Testis (tissue), 2 donors: ENCODE measurements at regions not wholly inside any gene's neighbourhood (a gene's known extent, or its start where the extent isn't known, plus 50 kb on each side); places are given as distances from the start of the nearest gene placed in this dataset.

Experiments used
- DNase-seq: peaks from one replicate; pipeline ENCODE4 v3.0.0-alpha.2; 2019
- H3K27ac ChIP-seq, 2 donors: fragments of 200-600 bp; sonication (generic); one replicate each; pipeline ENCODE4 v1.5.1; 2019
- H3K27me3 ChIP-seq: fragments of 200-600 bp; sonication (generic); one replicate; pipeline ENCODE4 v1.5.1; 2019
- H3K36me3 ChIP-seq: fragments of 200-600 bp; sonication (generic); one replicate; pipeline ENCODE4 v1.5.1; 2017; ENCODE audit warnings: low read depth; ENCODE audit errors: missing control alignments
- H3K4me1 ChIP-seq: fragments of 200-600 bp; sonication (generic); one replicate; pipeline ENCODE4 v1.5.1; 2019
- H3K4me3 ChIP-seq, 2 donors: fragments of 200-600 bp; sonication (generic); one replicate each; pipeline ENCODE4 v1.5.1; 2017 to 2019
- H3K9me3 ChIP-seq: fragments of 200-600 bp; sonication (generic); one replicate; pipeline ENCODE4 v1.5.1; 2017
- POLR2A ChIP-seq: fragments of 450-650 bp; IDR thresholded peaks from one replicate; pipeline ENCODE4 v1.6.1; 2017; ENCODE audit warnings: antibody characterized with exemption, mild to moderate bottlenecking, moderate library complexity
- WGBS, 2 donors: methylation state at CpG; one replicate each; pipeline ENCODE4 v1.1.5; 2018; 5-methylcytosine and 5-hydroxymethylcytosine counted together
- intact Hi-C: fragments of 100-400 bp; cut with DNase I; formaldehyde crosslinking; loops from one replicate; pipeline ENCODE4 v1.15.1; 2023; ENCODE audit warnings: low total_unique reads
- TF ChIP-seq, protein P1 (sequence below), 3 experiments: fragments of 450-650 bp in 2 of 3; fragments of 200-600 bp in 1 of 3; sonication (generic) in 1 of 3; IDR thresholded peaks; one replicate each; pipeline ENCODE4 v1.5.1; 2016 to 2019; ENCODE audit warnings: antibody characterized with exemption in 3 of 3, mild to moderate bottlenecking in 2 of 3, moderate library complexity in 1 of 3

DNA sequence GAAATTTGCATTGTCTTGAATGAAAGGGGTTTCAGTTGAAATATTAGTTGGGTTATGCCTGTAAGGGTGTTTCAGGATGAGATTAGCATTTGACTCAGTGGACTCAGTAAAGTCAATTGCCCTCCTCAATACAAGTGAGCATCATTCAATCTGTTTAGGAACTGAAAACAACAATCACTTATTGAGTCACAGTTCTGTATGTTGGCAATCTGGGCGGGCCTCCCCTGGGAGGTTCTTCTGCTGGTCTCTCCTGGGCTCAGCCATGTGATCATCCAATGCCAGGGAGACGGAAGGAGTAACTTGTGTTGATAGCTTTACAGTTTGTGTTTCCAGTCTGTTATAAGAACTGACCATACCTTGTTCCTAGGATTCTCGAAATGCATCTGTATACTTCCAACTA lies 262.9 kb upstream of the RUNX1 start:
- H3K36me3 ChIP-seq: no peaks in the 10 kb centered on the region
- H3K4me3 ChIP-seq: no peak overlapping the region
- intact Hi-C loops: no loop called here
- no peak for DNase-seq
- peaks cover 4% of the 10 kb centered on the region for H3K4me1 ChIP-seq
- H3K9me3 ChIP-seq: no peaks in the 10 kb centered on the region
- H3K27ac ChIP-seq: no peak overlapping the region
- WGBS, 2 donors: 91 to 93% methylated on average over 3 of the region's 3 CpGs
- TF ChIP-seq, protein P1, sequence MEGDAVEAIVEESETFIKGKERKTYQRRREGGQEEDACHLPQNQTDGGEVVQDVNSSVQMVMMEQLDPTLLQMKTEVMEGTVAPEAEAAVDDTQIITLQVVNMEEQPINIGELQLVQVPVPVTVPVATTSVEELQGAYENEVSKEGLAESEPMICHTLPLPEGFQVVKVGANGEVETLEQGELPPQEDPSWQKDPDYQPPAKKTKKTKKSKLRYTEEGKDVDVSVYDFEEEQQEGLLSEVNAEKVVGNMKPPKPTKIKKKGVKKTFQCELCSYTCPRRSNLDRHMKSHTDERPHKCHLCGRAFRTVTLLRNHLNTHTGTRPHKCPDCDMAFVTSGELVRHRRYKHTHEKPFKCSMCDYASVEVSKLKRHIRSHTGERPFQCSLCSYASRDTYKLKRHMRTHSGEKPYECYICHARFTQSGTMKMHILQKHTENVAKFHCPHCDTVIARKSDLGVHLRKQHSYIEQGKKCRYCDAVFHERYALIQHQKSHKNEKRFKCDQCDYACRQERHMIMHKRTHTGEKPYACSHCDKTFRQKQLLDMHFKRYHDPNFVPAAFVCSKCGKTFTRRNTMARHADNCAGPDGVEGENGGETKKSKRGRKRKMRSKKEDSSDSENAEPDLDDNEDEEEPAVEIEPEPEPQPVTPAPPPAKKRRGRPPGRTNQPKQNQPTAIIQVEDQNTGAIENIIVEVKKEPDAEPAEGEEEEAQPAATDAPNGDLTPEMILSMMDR (IDR thresholded peaks at IDR 0.05): no peak
- TF ChIP-seq POLR2A: no peak
- H3K27me3 ChIP-seq: no peaks in the 10 kb centered on the region

DNA sequence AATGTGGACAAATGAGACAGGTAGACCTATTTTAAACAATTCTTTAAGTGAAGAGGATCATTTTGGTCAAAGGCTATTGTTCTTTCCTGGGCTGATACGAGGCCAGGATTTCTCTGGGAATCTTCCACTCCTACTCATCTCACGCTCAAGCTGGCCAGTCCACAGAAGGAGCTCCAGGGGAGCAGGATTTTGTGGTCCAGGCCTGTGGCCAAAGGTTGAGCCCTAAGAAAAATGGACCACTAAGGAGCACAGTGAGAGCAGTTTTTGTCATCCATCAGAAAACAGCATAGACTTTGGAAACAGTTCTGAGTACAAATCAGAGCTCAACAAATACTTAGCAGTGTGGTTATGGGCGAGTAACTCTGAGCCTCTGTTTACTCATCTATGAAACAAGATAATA lies 260.2 kb upstream of the RUNX1 start:
- TF ChIP-seq, protein P1 (IDR thresholded peaks at IDR 0.05): no peak
- no peak for TF ChIP-seq POLR2A
- no peak overlapping the region for H3K27ac ChIP-seq
- no peak overlapping the region for H3K4me3 ChIP-seq
- H3K4me1 ChIP-seq: no peaks in the 10 kb centered on the region
- no peaks in the 10 kb centered on the region for H3K36me3 ChIP-seq
- H3K27me3 ChIP-seq: no peaks in the 10 kb centered on the region
- no peak for DNase-seq
- H3K9me3 ChIP-seq: no peaks in the 10 kb centered on the region
- 81 to 86% methylated on average over 3 of the region's 3 CpGs for WGBS, 2 donors
- intact Hi-C loops: no loop called here

DNA sequence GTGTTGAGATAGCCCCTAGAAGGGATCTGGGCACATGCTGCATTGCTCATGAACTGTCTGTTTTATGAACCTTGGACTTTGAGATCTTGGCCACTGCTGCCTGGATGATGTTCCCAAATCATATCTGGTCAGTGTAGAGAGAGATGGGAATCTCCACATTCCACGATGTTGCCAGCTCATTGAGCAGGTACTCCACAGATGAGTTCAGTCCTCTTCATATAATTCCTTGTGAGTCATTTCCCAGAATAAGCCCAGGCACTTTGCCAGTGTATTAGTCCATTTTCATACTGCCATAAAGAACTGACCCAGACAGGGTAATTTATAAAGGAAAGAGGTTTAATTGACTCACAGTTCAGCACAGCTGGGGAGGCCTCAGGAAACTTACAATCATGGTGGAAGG lies 254.0 kb upstream of the RUNX1 start:
- no peaks in the 10 kb centered on the region for H3K27me3 ChIP-seq
- no peaks in the 10 kb centered on the region for H3K4me1 ChIP-seq
- no peak overlapping the region for H3K4me3 ChIP-seq
- no peak overlapping the region for H3K27ac ChIP-seq
- no peaks in the 10 kb centered on the region for H3K36me3 ChIP-seq
- TF ChIP-seq POLR2A: no peak
- TF ChIP-seq, protein P1 (IDR thresholded peaks at IDR 0.05): no peak
- WGBS, 2 donors: 86 to 88% methylated on average over 1 of the region's 1 CpG
- DNase-seq: no peak
- no peaks in the 10 kb centered on the region for H3K9me3 ChIP-seq
- intact Hi-C loops: no loop called here

DNA sequence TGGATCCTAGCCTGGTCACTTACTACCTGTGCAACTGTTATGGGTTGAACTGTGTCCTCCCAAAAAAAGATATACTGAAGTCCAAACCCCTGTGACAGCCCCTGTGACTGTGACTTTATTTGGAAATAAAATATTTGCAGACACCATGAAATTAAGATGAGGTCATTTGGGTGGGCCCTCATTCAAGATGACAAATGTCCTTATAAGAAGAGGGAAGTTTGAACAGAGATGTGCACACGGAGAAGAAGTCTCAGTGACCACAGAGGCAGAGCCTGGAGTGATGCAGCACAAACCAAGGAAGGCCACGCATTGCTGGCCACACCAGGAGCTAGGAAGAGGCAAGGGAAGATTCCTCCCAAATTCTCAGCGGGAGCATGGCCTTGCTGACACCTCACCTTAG lies 249.7 kb upstream of the RUNX1 start:
- no peak overlapping the region for H3K27ac ChIP-seq

DNA sequence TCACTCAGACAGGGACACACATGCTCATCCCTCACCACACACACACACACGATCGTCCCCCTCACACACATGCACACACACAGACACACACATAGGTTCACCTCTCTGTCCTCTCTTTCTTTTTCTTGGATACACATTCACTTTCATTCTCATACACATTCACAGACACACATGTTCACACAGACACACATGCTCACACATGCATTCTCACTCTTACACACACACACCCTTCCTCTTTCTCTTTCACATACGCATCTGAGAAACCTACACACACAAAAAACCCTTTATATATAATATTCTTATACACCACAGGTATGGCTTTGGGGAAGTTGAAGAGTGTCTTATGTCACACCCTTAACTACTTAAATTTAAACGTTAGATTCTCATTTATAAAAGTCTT lies 248.6 kb upstream of the RUNX1 start:
- TF ChIP-seq, protein P1 (IDR thresholded peaks at IDR 0.05): no peak
- no peak for TF ChIP-seq POLR2A

More for the DNA sequence above, 249.7 kb upstream of the RUNX1 start:
- WGBS, 2 donors: 92 to 97% methylated on average over 3 of the region's 3 CpGs
- H3K36me3 ChIP-seq: no peaks in the 10 kb centered on the region
- no peak for TF ChIP-seq POLR2A
- TF ChIP-seq, protein P1 (IDR thresholded peaks at IDR 0.05): no peak
- no peaks in the 10 kb centered on the region for H3K27me3 ChIP-seq
- H3K9me3 ChIP-seq: no peaks in the 10 kb centered on the region
- no peaks in the 10 kb centered on the region for H3K4me1 ChIP-seq
- intact Hi-C loops: no loop called here
- no peak overlapping the region for H3K4me3 ChIP-seq
- DNase-seq: no peak

More for the DNA sequence above, 248.6 kb upstream of the RUNX1 start:
- H3K27me3 ChIP-seq: no peaks in the 10 kb centered on the region
- H3K4me1 ChIP-seq: no peaks in the 10 kb centered on the region
- H3K27ac ChIP-seq: no peak overlapping the region
- intact Hi-C loops: no loop called here
- DNase-seq: no peak
- H3K36me3 ChIP-seq: no peaks in the 10 kb centered on the region
- no peak overlapping the region for H3K4me3 ChIP-seq
- WGBS, 2 donors: 87 to 88% methylated on average over 4 of the region's 4 CpGs
- no peaks in the 10 kb centered on the region for H3K9me3 ChIP-seq
